Breast epithelium (tissue), 3 donors: ENCODE measurements at regions not wholly inside any gene's neighbourhood (a gene's known extent, or its start where the extent isn't known, plus 50 kb on each side); places are given as distances from the start of the nearest gene placed in this dataset.

ENCODE experiments used
- POLR2AphosphoS5 ChIP-seq, 3 donors: sonication (generic); formaldehyde crosslinking; IDR thresholded peaks; one replicate each; pipeline ENCODE4 v1.6.1; 2017; ENCODE audit warnings: antibody characterized with exemption in 3 of 3
- TF ChIP-seq, protein P1 (sequence below), 3 donors: fragments of 450-650 bp; IDR thresholded peaks; one replicate each; pipeline ENCODE4 v1.5.1; 2016 to 2017; ENCODE audit warnings: antibody characterized with exemption in 3 of 3, mild to moderate bottlenecking in 3 of 3, moderate library complexity in 3 of 3

DNA sequence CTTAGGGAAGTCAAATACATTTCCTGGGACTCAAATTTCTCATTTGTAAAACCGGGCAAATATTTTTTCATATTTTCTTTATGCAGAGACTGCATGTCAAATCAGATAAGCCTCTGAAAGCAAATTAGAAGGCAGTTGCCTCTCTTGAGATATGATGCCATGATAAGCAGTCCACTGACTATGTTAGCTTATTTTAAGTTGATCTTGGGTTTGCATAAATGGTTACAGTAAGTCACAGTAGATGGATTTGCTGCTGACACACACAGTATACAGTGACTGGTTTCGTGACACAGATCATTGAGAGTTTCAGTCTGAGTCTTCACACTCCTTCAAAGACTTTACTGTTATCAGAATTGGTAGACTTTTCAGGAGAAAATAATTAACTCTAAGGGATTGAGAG, 927.6 kb upstream of the CDH8 start:
- TF ChIP-seq, protein P1, sequence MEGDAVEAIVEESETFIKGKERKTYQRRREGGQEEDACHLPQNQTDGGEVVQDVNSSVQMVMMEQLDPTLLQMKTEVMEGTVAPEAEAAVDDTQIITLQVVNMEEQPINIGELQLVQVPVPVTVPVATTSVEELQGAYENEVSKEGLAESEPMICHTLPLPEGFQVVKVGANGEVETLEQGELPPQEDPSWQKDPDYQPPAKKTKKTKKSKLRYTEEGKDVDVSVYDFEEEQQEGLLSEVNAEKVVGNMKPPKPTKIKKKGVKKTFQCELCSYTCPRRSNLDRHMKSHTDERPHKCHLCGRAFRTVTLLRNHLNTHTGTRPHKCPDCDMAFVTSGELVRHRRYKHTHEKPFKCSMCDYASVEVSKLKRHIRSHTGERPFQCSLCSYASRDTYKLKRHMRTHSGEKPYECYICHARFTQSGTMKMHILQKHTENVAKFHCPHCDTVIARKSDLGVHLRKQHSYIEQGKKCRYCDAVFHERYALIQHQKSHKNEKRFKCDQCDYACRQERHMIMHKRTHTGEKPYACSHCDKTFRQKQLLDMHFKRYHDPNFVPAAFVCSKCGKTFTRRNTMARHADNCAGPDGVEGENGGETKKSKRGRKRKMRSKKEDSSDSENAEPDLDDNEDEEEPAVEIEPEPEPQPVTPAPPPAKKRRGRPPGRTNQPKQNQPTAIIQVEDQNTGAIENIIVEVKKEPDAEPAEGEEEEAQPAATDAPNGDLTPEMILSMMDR (IDR thresholded peaks at IDR 0.05): no peak
- TF ChIP-seq POLR2AphosphoS5 (IDR thresholded peaks at IDR 0.05): no peak
